Vagina (tissue), 2 donors: ENCODE measurements at regions not wholly inside any gene's neighbourhood (a gene's known extent, or its start where the extent isn't known, plus 50 kb on each side); places are given as distances from the start of the nearest gene placed in this dataset.

Experiments used
- DNase-seq, 2 donors: peaks; one replicate each; pipeline ENCODE4 v3.0.0-alpha.2; 2017; ENCODE audit errors: extremely low spot score in 2 of 2
- H3K27ac ChIP-seq: fragments of 200-600 bp; sonication (generic); one replicate; pipeline ENCODE4 v1.5.1; 2019
- H3K27me3 ChIP-seq: fragments of 200-600 bp; sonication (generic); one replicate; pipeline ENCODE4 v1.5.1; 2019
- H3K36me3 ChIP-seq, 2 donors: fragments of 200-600 bp; sonication (generic); one replicate each; pipeline ENCODE4 v1.5.1; 2017 to 2019
- H3K4me1 ChIP-seq: fragments of 200-600 bp; sonication (generic); one replicate; pipeline ENCODE4 v1.5.1; 2019
- H3K4me3 ChIP-seq, 2 donors: fragments of 200-600 bp; sonication (generic); 1 replicate in 1 of 2; 2 replicates in 1 of 2; pipeline ENCODE4 v1.5.1; 2016 to 2019
- H3K9me3 ChIP-seq: fragments of 200-600 bp; sonication (generic); one replicate; pipeline ENCODE4 v1.5.1; 2019
- POLR2A ChIP-seq, 2 donors: fragments of 450-650 bp; IDR thresholded peaks; one replicate each; pipeline ENCODE4 v1.6.1; 2017; ENCODE audit warnings: antibody characterized with exemption in 2 of 2, mild to moderate bottlenecking in 2 of 2, moderate library complexity in 2 of 2
- POLR2AphosphoS5 ChIP-seq, 2 donors: sonication (generic); formaldehyde crosslinking; IDR thresholded peaks; one replicate each; pipeline ENCODE4 v1.9.0; 2017; ENCODE audit warnings: antibody characterized with exemption in 2 of 2, mild to moderate bottlenecking in 2 of 2, low read depth in 1 of 2; ENCODE audit not compliant: insufficient read depth in 1 of 2
- intact Hi-C: fragments of 100-400 bp; cut with DNase I; formaldehyde crosslinking; loops from one replicate; pipeline ENCODE4 v1.15.1; 2023
- TF ChIP-seq, protein P1 (sequence below), 3 experiments: fragments of 450-650 bp in 2 of 3; fragments of 200-600 bp in 1 of 3; sonication (generic) in 1 of 3; IDR thresholded peaks; one replicate each; pipeline ENCODE4 v1.5.1; 2017 to 2019; ENCODE audit warnings: antibody characterized with exemption in 3 of 3, mild to moderate bottlenecking in 2 of 3, moderate library complexity in 2 of 3

- Histone ChIP-seq H3K36me3 (no peaks in the 10 kb centered on the region), H3K4me1 (no peaks in the 10 kb centered on the region), H3K27ac (no peak overlapping the region), H3K4me3 (no peak overlapping the region), H3K9me3 (no peaks in the 10 kb centered on the region), H3K27me3 (no peaks in the 10 kb centered on the region)
- DNase-seq = no peak
- intact Hi-C loops = no loop called here
- TF ChIP-seq POLR2A (IDR thresholded peaks at IDR 0.05) (no peak), POLR2AphosphoS5 (IDR thresholded peaks at IDR 0.05; ENCODE audit: insufficient read depth in 1 of 2, low read depth in 1 of 2) (no peak)
- TF ChIP-seq, protein P1, sequence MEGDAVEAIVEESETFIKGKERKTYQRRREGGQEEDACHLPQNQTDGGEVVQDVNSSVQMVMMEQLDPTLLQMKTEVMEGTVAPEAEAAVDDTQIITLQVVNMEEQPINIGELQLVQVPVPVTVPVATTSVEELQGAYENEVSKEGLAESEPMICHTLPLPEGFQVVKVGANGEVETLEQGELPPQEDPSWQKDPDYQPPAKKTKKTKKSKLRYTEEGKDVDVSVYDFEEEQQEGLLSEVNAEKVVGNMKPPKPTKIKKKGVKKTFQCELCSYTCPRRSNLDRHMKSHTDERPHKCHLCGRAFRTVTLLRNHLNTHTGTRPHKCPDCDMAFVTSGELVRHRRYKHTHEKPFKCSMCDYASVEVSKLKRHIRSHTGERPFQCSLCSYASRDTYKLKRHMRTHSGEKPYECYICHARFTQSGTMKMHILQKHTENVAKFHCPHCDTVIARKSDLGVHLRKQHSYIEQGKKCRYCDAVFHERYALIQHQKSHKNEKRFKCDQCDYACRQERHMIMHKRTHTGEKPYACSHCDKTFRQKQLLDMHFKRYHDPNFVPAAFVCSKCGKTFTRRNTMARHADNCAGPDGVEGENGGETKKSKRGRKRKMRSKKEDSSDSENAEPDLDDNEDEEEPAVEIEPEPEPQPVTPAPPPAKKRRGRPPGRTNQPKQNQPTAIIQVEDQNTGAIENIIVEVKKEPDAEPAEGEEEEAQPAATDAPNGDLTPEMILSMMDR (IDR thresholded peaks at IDR 0.05) = no peak
Measured at GRCh38 chr10:112004075-112004474, 179.5 kb downstream of the GPAM start.

GRCh38 chr10:112005044-112005443 lies 178.5 kb downstream of the GPAM start:
- H3K9me3 ChIP-seq = no peaks in the 10 kb centered on the region
- TF ChIP-seq POLR2AphosphoS5 (IDR thresholded peaks at IDR 0.05; ENCODE audit: insufficient read depth in 1 of 2, low read depth in 1 of 2) (no peak), POLR2A (IDR thresholded peaks at IDR 0.05) (no peak)
- TF ChIP-seq, protein P1 (IDR thresholded peaks at IDR 0.05) = no peak
- DNase-seq = no peak
- H3K27ac ChIP-seq = no peak overlapping the region
- no peaks in the 10 kb centered on the region for H3K27me3 ChIP-seq
- no peaks in the 10 kb centered on the region for H3K4me1 ChIP-seq
- no peak overlapping the region for H3K4me3 ChIP-seq
- H3K36me3 ChIP-seq = no peaks in the 10 kb centered on the region
- intact Hi-C loops = no loop called here

DNA sequence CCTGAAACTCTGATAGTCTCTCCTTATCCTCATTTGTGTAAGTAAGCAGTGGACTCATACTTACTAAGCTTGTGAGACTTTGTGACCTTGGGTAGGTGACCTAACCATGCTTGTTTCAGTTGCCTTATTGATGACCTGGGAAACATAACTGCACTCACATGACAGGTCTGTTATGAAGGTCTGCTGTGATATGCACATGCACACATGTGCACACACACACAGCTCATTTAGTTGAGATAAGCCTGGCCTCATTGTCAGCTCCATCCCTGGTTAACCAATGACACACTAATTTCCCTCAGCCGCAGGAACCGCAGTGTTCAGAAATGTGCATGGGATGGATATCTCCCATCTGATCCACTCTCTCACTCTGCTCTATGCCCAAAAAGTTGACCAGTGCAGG lies 177.2 kb downstream of the GPAM start:
- Histone ChIP-seq H3K4me1 (no peaks in the 10 kb centered on the region), H3K27ac (no peak overlapping the region), H3K27me3 (no peaks in the 10 kb centered on the region), H3K36me3 (no peaks in the 10 kb centered on the region), H3K4me3 (no peak overlapping the region), H3K9me3 (no peaks in the 10 kb centered on the region)
- intact Hi-C loops = no loop called here
- TF ChIP-seq, protein P1 (IDR thresholded peaks at IDR 0.05) = no peak
- TF ChIP-seq POLR2AphosphoS5 (IDR thresholded peaks at IDR 0.05; ENCODE audit: insufficient read depth in 1 of 2, low read depth in 1 of 2) = no peak
- no peak for TF ChIP-seq POLR2A (IDR thresholded peaks at IDR 0.05)
- no peak for DNase-seq

GRCh38 chr10:112006831-112007230 lies 176.7 kb downstream of the GPAM start:
- Histone ChIP-seq H3K27me3 (no peaks in the 10 kb centered on the region), H3K4me3 (no peak overlapping the region), H3K4me1 (no peaks in the 10 kb centered on the region), H3K27ac (no peak overlapping the region), H3K36me3 (no peaks in the 10 kb centered on the region), H3K9me3 (no peaks in the 10 kb centered on the region)
- TF ChIP-seq POLR2AphosphoS5 (IDR thresholded peaks at IDR 0.05; ENCODE audit: insufficient read depth in 1 of 2, low read depth in 1 of 2) = no peak
- TF ChIP-seq, protein P1 (IDR thresholded peaks at IDR 0.05) = no peak
- TF ChIP-seq POLR2A (IDR thresholded peaks at IDR 0.05) = no peak
- no peak for DNase-seq
- intact Hi-C loops = no loop called here

- DNase-seq = no peak
- Histone ChIP-seq H3K36me3 (no peaks in the 10 kb centered on the region), H3K4me1 (no peaks in the 10 kb centered on the region), H3K9me3 (no peaks in the 10 kb centered on the region), H3K27me3 (no peaks in the 10 kb centered on the region), H3K27ac (no peak overlapping the region), H3K4me3 (no peak overlapping the region)
- intact Hi-C loops = no loop called here
- TF ChIP-seq POLR2AphosphoS5 (IDR thresholded peaks at IDR 0.05; ENCODE audit: insufficient read depth in 1 of 2, low read depth in 1 of 2) (no peak), POLR2A (IDR thresholded peaks at IDR 0.05) (no peak)
- TF ChIP-seq, protein P1 (IDR thresholded peaks at IDR 0.05) = no peak
Measured at GRCh38 chr10:112022196-112022595, 161.4 kb downstream of the GPAM start.
